Lower leg skin (tissue), 4 donors: ENCODE measurements at regions not wholly inside any gene's neighbourhood (a gene's known extent, or its start where the extent isn't known, plus 50 kb on each side); places are given as distances from the start of the nearest gene placed in this dataset.

Source experiments
- DNase-seq, 2 donors: peaks; one replicate each; pipeline ENCODE4 v3.0.0-alpha.2; 2019; ENCODE audit warnings: low spot score in 2 of 2
- H3K4me3 ChIP-seq: fragments of 200-600 bp; sonication (generic); 2 replicates; pipeline ENCODE4 v1.5.1; 2017; ENCODE audit warnings: mild to moderate bottlenecking, low read depth; ENCODE audit not compliant: poor library complexity, severe bottlenecking
- CTCF ChIP-seq, 3 donors: fragments of 450-650 bp; IDR thresholded peaks; one replicate each; pipeline ENCODE4 v1.5.1; 2016; ENCODE audit warnings: antibody characterized with exemption in 3 of 3, mild to moderate bottlenecking in 3 of 3, moderate library complexity in 2 of 3
- POLR2A ChIP-seq, 2 donors: fragments of 450-650 bp; IDR thresholded peaks; one replicate each; pipeline ENCODE4 v1.6.1; 2016 to 2017; ENCODE audit warnings: antibody characterized with exemption in 2 of 2, mild to moderate bottlenecking in 1 of 2, moderate library complexity in 1 of 2
- WGBS, 2 donors: methylation state at CpG; one replicate each; pipeline ENCODE4 v1.1.5; 2018; 5-methylcytosine and 5-hydroxymethylcytosine counted together
- intact Hi-C: fragments of 100-400 bp; cut with DNase I; formaldehyde crosslinking; loops from one replicate; pipeline ENCODE4 v1.15.0; 2023; ENCODE audit warnings: low total_unique reads

DNA sequence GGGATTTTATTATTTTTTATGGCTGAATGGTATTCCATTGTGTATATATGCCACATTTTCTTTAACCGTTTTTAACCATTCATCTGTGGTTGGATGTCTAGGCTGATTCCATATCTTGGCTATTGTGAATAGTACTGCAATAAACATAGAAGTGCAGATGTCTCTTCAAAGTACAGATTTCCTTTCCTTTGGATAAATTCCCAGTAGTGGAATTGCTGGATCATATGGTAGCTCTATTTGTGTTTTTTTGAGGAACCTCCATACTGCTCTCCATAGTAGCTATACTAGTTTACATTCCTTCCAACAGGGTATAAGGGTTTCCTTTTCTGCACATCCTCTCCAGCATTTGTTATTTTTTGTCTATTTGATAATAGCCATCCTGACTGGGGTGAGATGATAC, 71.9 kb upstream of the SEZ6L start:
- WGBS, 2 donors: 79 to 88% methylated on average over 1 of the region's 1 CpG
- TF ChIP-seq POLR2A (IDR thresholded peaks at IDR 0.05) (no peak), CTCF (IDR thresholded peaks at IDR 0.05) (no peak)
- H3K4me3 ChIP-seq: no peak overlapping the region
- intact Hi-C loops: no loop called here
- no peak for DNase-seq

DNA sequence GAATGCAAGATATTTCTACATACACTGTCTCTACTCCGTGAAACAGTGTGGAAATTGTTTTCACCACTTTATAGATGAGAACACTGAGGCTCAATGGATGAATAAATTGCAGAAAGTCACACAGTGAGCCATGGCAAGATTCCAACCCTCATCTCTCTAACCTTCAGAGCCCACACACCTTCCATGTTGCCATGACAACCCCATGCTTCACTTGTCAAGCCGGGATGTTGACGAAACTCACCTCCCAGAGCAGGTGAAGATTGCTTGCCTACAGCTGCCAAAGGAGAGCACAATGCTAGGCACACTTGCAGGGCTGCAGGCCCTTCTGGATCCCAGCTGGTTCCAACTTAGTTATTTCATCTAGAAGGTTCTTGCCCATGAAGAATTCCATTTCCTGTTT, 71.4 kb upstream of the SEZ6L start:
- intact Hi-C loops: no loop called here
- H3K4me3 ChIP-seq: no peak overlapping the region
- no peak for TF ChIP-seq CTCF (IDR thresholded peaks at IDR 0.05)
- no peak for TF ChIP-seq POLR2A (IDR thresholded peaks at IDR 0.05)
- WGBS, 2 donors: 78 to 86% methylated on average over 3 of the region's 3 CpGs
- DNase-seq: no peak

DNA sequence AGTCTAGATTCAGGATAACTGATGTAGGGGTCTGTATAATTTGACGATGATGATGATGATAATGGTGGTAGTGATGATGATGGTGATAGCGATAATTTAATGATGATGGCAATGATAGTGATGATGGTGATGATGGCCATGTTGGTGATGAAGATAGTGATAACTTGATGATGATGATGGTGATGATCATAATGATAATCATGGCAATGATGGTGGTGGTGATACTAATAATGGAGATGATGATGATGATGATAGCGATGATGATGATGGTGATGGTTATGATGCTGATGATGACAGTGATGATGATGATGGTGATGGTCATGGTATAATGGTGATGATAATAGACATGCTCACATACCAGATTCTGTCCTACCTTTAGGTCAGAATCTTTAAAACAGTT, 66.2 kb upstream of the SEZ6L start:
- intact Hi-C loops: no loop called here
- no peak for DNase-seq
- no peak overlapping the region for H3K4me3 ChIP-seq
- 75 to 89% methylated on average over 3 of the region's 3 CpGs for WGBS, 2 donors
- TF ChIP-seq CTCF (IDR thresholded peaks at IDR 0.05) (no peak), POLR2A (IDR thresholded peaks at IDR 0.05) (no peak)

DNA sequence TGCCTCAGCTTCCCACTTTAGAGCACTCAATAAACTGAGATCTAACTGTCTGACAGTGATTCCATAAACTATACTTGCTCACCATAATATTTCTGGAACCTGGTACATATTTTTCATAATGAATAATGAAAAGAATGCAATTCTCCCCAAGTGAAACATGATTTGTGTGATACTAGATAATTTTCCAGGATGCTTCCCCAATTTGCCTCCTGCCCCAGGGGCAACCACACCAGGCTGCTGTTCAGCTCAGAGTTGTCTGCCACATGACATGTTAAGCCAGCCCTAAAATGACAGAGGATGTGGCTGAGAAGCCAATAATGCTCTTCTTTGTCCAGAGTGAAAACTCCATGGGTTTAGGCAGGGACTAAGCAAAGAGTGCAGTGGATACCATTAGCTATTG, 62.9 kb upstream of the SEZ6L start:
- intact Hi-C loops: no loop called here
- peak in 1 of 2 donors; percentile 20 for DNase-seq
- H3K4me3 ChIP-seq: no peak overlapping the region
- TF ChIP-seq CTCF (IDR thresholded peaks at IDR 0.05) (no peak), POLR2A (IDR thresholded peaks at IDR 0.05) (no peak)

GRCh38 chr22:26109686-26110315, 59.5 kb upstream of the SEZ6L start:
- TF ChIP-seq CTCF (IDR thresholded peaks at IDR 0.05) (no peak), POLR2A (IDR thresholded peaks at IDR 0.05) (no peak)
- intact Hi-C loops: no loop called here
- WGBS, 2 donors: 73 to 76% methylated on average over 11 of the region's 11 CpGs
- DNase-seq: peak in 1 of 2 donors; percentile 25
- H3K4me3 ChIP-seq: no peak overlapping the region

GRCh38 chr22:26114826-26115225, 54.4 kb upstream of the SEZ6L start:
- TF ChIP-seq POLR2A (IDR thresholded peaks at IDR 0.05) (no peak), CTCF (IDR thresholded peaks at IDR 0.05) (no peak)
- intact Hi-C loops: no loop called here
- DNase-seq: no peak
- 52 to 64% methylated on average over 1 of the region's 1 CpG for WGBS, 2 donors
- no peak overlapping the region for H3K4me3 ChIP-seq
